GM20000 (cell line): ENCODE measurements at regions not wholly inside any gene's neighbourhood (a gene's known extent, or its start where the extent isn't known, plus 50 kb on each side); places are given as distances from the start of the nearest gene placed in this dataset.
A peak's percentile ranks its signal among the peaks of the same experiment; 100 is the strongest.

ENCODE experiments used
- DNase-seq: peaks from one replicate; pipeline ENCODE4 v3.0.0; 2012; ENCODE audit warnings: low spot score
- CTCF ChIP-seq: IDR thresholded peaks from 2 replicates; pipeline ENCODE4 v1.5.1; 2012; ENCODE audit warnings: mild to moderate bottlenecking, control low read depth; ENCODE audit errors: extremely low read depth, missing control alignments

DNA sequence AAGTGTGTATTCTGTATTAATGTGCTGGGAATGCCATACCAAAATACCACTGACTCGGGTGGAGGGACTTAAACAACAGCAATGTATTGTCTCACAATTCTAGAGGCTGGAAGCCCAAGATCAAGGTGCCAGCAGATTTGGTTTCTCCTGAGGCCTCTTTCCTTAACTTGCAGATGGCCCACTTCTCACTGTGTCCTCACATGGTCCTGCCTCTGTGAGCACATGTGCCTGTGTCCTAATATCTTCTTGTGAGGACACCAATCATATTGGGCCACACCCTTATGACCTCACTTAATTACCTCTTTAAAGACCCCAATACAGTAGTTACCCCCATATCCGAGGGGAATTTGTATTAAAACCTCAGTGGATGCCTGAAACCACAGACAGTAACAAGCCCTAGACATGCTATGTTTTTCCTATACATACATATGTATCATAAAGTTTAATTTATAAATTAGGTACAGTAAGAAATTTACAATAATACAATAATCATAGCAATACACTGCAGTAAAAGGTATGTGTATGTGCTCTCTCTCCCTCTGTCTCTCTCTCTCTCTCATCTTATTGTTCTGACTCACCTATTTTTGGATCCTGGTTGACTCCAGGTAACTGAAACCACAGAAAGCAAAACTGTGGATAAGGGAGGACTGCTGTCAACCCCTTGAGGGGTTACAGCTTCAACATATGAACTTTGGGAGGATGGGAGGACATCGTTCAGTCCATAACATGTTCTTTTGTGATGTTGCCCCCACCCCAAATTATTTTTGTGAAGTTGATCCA, 174.3 kb downstream of the IRS2 start:
- no peak for DNase-seq
- no peak for TF ChIP-seq CTCF

GRCh38 chr13:109610517-109610916, 175.9 kb downstream of the IRS2 start:
- no peak for DNase-seq
- TF ChIP-seq CTCF = peak; percentile 14

DNA sequence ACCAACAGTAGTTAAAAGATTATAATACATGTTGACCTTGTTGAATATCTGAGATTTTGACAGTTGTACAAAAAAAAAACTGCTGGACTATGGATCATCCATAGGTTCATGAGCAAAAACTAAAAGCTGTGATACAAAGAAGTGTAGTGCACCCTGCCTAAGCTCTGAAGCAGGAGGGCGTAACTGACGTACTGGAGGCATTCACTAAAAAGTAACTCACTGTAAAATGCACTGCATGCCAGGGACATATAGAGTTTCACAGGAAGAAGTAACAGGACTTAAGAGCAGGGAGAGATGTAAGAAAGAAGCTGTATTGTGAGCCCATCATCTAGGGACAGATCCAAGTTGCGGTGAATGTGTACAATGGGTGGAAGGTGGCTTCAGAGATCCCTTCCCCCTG, 177.9 kb downstream of the IRS2 start:
- no peak for DNase-seq
- no peak for TF ChIP-seq CTCF

DNA sequence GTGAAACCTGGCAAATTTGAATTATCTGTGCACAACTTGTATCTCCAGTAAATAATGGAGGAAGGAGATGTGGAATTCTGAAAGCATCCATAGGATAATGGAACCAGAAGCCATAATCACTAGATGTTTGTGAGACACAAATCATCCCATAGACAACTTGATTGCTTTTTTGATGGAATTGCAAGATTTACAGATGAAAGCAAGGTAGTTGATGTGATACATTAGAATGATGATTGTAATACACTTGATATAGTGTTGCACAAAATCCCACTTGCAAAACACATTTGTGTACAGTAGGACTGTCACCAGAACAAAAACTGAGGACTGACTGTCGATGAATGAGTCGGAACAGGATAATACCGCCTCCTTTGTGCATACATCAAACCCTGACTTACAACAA, 178.3 kb downstream of the IRS2 start:
- no peak for TF ChIP-seq CTCF
- no peak for DNase-seq

- no peak for DNase-seq
- TF ChIP-seq CTCF = no peak
These were observed 179.9 kb downstream of the IRS2 start for GRCh38 chr13:109606520-109606919.

DNA sequence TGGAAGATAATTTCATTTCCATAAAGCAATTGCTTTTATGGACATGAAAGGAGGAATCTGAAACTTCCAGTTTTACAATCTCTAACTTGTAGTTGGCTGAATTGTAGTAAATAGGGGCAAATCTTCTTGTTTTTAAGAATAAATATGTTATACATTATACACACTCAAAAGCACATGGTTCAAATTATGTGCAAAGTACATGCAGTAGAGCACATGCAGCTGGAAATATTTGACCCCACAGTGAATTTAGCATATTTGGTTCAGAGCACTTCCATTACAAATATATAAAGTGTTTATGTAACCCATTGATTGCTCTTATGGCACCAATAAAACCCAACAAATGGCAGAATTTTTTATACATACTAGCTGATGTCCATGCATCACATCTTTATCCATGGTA, 180.5 kb downstream of the IRS2 start:
- no peak for DNase-seq
- no peak for TF ChIP-seq CTCF

GRCh38 chr13:109604894-109605293, 181.5 kb downstream of the IRS2 start:
- no peak for DNase-seq
- no peak for TF ChIP-seq CTCF
